Ishikawa (cell line): ENCODE measurements at regions not wholly inside any gene's neighbourhood (a gene's known extent, or its start where the extent isn't known, plus 50 kb on each side); places are given as distances from the start of the nearest gene placed in this dataset.

Source experiments
- CEBPB ChIP-seq: IDR thresholded peaks from 2 replicates; pipeline ENCODE4 v1.6.1; 2012
- CREB1 ChIP-seq: IDR thresholded peaks from 2 replicates; pipeline ENCODE4 v1.6.1; 2012; ENCODE audit warnings: low read depth
- EGR1 ChIP-seq: IDR thresholded peaks from 2 replicates; pipeline ENCODE4 v1.6.1; 2012
- EP300 ChIP-seq: IDR thresholded peaks from 2 replicates; pipeline ENCODE4 v1.6.1; 2012; ENCODE audit warnings: borderline replicate concordance
- FOXM1 ChIP-seq: IDR thresholded peaks from 2 replicates; pipeline ENCODE4 v1.6.1; 2012; ENCODE audit warnings: low read depth, borderline replicate concordance
- MAX ChIP-seq: IDR thresholded peaks from 2 replicates; pipeline ENCODE4 v1.6.1; 2012
- NFIC ChIP-seq: IDR thresholded peaks from 2 replicates; pipeline ENCODE4 v1.6.1; 2012
- RAD21 ChIP-seq: IDR thresholded peaks from 2 replicates; pipeline ENCODE4 v1.6.1; 2012; ENCODE audit warnings: low read depth
- TAF1 ChIP-seq: IDR thresholded peaks from 2 replicates; pipeline ENCODE4 v1.6.1; 2012; ENCODE audit warnings: low read depth, mild to moderate bottlenecking
- TCF12 ChIP-seq: IDR thresholded peaks from 2 replicates; pipeline ENCODE4 v1.6.1; 2012; ENCODE audit warnings: low read depth
- TEAD4 ChIP-seq: IDR thresholded peaks from 2 replicates; pipeline ENCODE4 v1.6.1; 2012
- USF1 ChIP-seq: IDR thresholded peaks from 2 replicates; pipeline ENCODE4 v1.6.1; 2012
- YY1 ChIP-seq: IDR thresholded peaks from 2 replicates; pipeline ENCODE4 v1.6.1; 2012; ENCODE audit warnings: low read depth
- ZBTB7A ChIP-seq: IDR thresholded peaks from 2 replicates; pipeline ENCODE4 v1.6.1; 2012; ENCODE audit warnings: low read depth
- TF ChIP-seq, protein P1 (sequence below): IDR thresholded peaks from 2 replicates; pipeline ENCODE4 v1.6.1; 2012; ENCODE audit warnings: low read depth, mild to moderate bottlenecking

- TF ChIP-seq TEAD4: no peak
- no peak for TF ChIP-seq EP300
These were observed 390.2 kb upstream of the SGO1 start for GRCh38 chr3:20576228-20576627.

GRCh38 chr3:20575146-20575545 lies 389.1 kb upstream of the SGO1 start:
- TF ChIP-seq, protein P1, sequence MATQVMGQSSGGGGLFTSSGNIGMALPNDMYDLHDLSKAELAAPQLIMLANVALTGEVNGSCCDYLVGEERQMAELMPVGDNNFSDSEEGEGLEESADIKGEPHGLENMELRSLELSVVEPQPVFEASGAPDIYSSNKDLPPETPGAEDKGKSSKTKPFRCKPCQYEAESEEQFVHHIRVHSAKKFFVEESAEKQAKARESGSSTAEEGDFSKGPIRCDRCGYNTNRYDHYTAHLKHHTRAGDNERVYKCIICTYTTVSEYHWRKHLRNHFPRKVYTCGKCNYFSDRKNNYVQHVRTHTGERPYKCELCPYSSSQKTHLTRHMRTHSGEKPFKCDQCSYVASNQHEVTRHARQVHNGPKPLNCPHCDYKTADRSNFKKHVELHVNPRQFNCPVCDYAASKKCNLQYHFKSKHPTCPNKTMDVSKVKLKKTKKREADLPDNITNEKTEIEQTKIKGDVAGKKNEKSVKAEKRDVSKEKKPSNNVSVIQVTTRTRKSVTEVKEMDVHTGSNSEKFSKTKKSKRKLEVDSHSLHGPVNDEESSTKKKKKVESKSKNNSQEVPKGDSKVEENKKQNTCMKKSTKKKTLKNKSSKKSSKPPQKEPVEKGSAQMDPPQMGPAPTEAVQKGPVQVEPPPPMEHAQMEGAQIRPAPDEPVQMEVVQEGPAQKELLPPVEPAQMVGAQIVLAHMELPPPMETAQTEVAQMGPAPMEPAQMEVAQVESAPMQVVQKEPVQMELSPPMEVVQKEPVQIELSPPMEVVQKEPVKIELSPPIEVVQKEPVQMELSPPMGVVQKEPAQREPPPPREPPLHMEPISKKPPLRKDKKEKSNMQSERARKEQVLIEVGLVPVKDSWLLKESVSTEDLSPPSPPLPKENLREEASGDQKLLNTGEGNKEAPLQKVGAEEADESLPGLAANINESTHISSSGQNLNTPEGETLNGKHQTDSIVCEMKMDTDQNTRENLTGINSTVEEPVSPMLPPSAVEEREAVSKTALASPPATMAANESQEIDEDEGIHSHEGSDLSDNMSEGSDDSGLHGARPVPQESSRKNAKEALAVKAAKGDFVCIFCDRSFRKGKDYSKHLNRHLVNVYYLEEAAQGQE: no peak
- TF ChIP-seq USF1 (no peak), FOXM1 (no peak), EP300 (no peak), YY1 (no peak), RAD21 (no peak), CREB1 (no peak), CEBPB (no peak), TCF12 (no peak)

GRCh38 chr3:20574746-20575145 lies 388.7 kb upstream of the SGO1 start:
- TF ChIP-seq ZBTB7A (no peak), EP300 (no peak), RAD21 (no peak), EGR1 (no peak)

- no peak for TF ChIP-seq TEAD4
- no peak for TF ChIP-seq EP300
- TF ChIP-seq TAF1: no peak
- TF ChIP-seq CREB1: no peak
- TF ChIP-seq TCF12: no peak
- TF ChIP-seq NFIC: no peak
- no peak for TF ChIP-seq EGR1
- TF ChIP-seq FOXM1: no peak
- no peak for TF ChIP-seq USF1
- TF ChIP-seq CEBPB: no peak
- TF ChIP-seq, protein P1: no peak
- no peak for TF ChIP-seq ZBTB7A
- TF ChIP-seq YY1: no peak
- no peak for TF ChIP-seq MAX
- no peak for TF ChIP-seq RAD21
These were observed 387.2 kb upstream of the SGO1 start for GRCh38 chr3:20573175-20573574.

GRCh38 chr3:20572473-20572872 lies 386.5 kb upstream of the SGO1 start:
- TF ChIP-seq EGR1 (no peak), FOXM1 (no peak), NFIC (no peak), CEBPB (no peak), ZBTB7A (no peak), EP300 (no peak), YY1 (no peak), TCF12 (no peak), RAD21 (no peak), USF1 (no peak), TAF1 (no peak)
- TF ChIP-seq, protein P1: no peak
